ENCODE measurements at regions not wholly inside any gene's neighbourhood (a gene's known extent, or its start where the extent isn't known, plus 50 kb on each side); places are given as distances from the start of the nearest gene placed in this dataset.
"Not testable (repeated sequence)": the region's sequence is repeated elsewhere in the genome, so short reads cannot be mapped to it uniquely, and the experiment has no call there.

GRCh38 chr2:49845671-49846070 lies 691.4 kb upstream of the FSHR start:
- no peaks in the 10 kb centered on the region for H3K27me3 Mint-ChIP-seq (ENCODE audit: low read depth in 3 of 3)
- H3K9me3 Mint-ChIP-seq = peaks cover 0 to 9% (median 3%) of the 10 kb centered on the region in 7 donors
- no peaks in the 10 kb centered on the region for H3K36me3 Mint-ChIP-seq
- Histone ChIP-seq H3K4me3 (replicated peaks in 1 of 3; ENCODE audit: low read depth in 2 of 3, low read length in 3 of 3) (no peak overlapping the region), H4K20me1 (ENCODE audit: insufficient read depth, low read length) (no peaks in the 10 kb centered on the region), H3K27me3 (ENCODE audit: control insufficient read depth in 2 of 2, insufficient read depth in 2 of 2, low read length in 2 of 2) (no peaks in the 10 kb centered on the region), H3K4me1 (ENCODE audit: control insufficient read depth in 1 of 2, insufficient read depth in 2 of 2, low read length in 2 of 2) (no peaks in the 10 kb centered on the region), H3K9me3 (replicated peaks in 1 of 2; ENCODE audit: control insufficient read depth in 1 of 2, insufficient read depth in 1 of 2, low read length in 2 of 2) (peaks cover 0 to 11% of the 10 kb centered on the region in 2 donors), H3K36me3 (replicated peaks in 1 of 2; ENCODE audit: control insufficient read depth in 1 of 2, insufficient read depth in 2 of 2, low read length in 2 of 2) (no peaks in the 10 kb centered on the region), H3K4me2 (replicated peaks; ENCODE audit: extremely low read depth, low read length, poor library complexity, severe bottlenecking) (no peak overlapping the region), H3K27ac (ENCODE audit: low read depth in 1 of 2, low read length in 2 of 2) (no peak overlapping the region), H3K79me2 (ENCODE audit: insufficient read depth, low read length) (no peaks in the 10 kb centered on the region), H3K9ac (ENCODE audit: insufficient read depth, low read length, poor library complexity, severe bottlenecking) (no peak overlapping the region), H2AFZ (ENCODE audit: insufficient read depth, low read depth, low read length, poor library complexity, severe bottlenecking) (no peak overlapping the region)
- no peak overlapping the region for H3K4me3 Mint-ChIP-seq
- DNase-seq = no peak
- intact Hi-C loops (cut with micrococcal nuclease) = no loop called here
- WGBS (ENCODE audit: insufficient coverage) = no CpG with 5 or more reads among the region's 4 CpGs
- no peak for TF ChIP-seq CTCF (IDR thresholded peaks at IDR 0.05)
- H3K27ac Mint-ChIP-seq = no peak overlapping the region
- no peaks in the 10 kb centered on the region for H3K4me1 Mint-ChIP-seq

- intact Hi-C loops (cut with micrococcal nuclease) = no loop called here
- Histone ChIP-seq H3K4me2 (replicated peaks; ENCODE audit: extremely low read depth, low read length, poor library complexity, severe bottlenecking) (no peak overlapping the region), H3K9ac (ENCODE audit: insufficient read depth, low read length, poor library complexity, severe bottlenecking) (no peak overlapping the region), H3K4me1 (ENCODE audit: control insufficient read depth in 1 of 2, insufficient read depth in 2 of 2, low read length in 2 of 2) (no peaks in the 10 kb centered on the region), H3K27ac (ENCODE audit: low read depth in 1 of 2, low read length in 2 of 2) (no peak overlapping the region), H3K4me3 (replicated peaks in 1 of 3; ENCODE audit: low read depth in 2 of 3, low read length in 3 of 3) (no peak overlapping the region), H3K79me2 (ENCODE audit: insufficient read depth, low read length) (no peaks in the 10 kb centered on the region), H3K9me3 (replicated peaks in 1 of 2; ENCODE audit: control insufficient read depth in 1 of 2, insufficient read depth in 1 of 2, low read length in 2 of 2) (peaks cover 0 to 11% of the 10 kb centered on the region in 2 donors), H2AFZ (ENCODE audit: insufficient read depth, low read depth, low read length, poor library complexity, severe bottlenecking) (no peak overlapping the region), H3K27me3 (ENCODE audit: control insufficient read depth in 2 of 2, insufficient read depth in 2 of 2, low read length in 2 of 2) (no peaks in the 10 kb centered on the region), H3K36me3 (replicated peaks in 1 of 2; ENCODE audit: control insufficient read depth in 1 of 2, insufficient read depth in 2 of 2, low read length in 2 of 2) (no peaks in the 10 kb centered on the region), H4K20me1 (ENCODE audit: insufficient read depth, low read length) (no peaks in the 10 kb centered on the region)
- Mint-ChIP-seq H3K27ac (no peak overlapping the region), H3K36me3 (no peaks in the 10 kb centered on the region), H3K27me3 (ENCODE audit: low read depth in 3 of 3) (no peaks in the 10 kb centered on the region), H3K9me3 (peaks cover 0 to 9% (median 2%) of the 10 kb centered on the region in 7 donors), H3K4me1 (no peaks in the 10 kb centered on the region), H3K4me3 (no peak overlapping the region)
- TF ChIP-seq CTCF (IDR thresholded peaks at IDR 0.05) = no peak
- DNase-seq = no peak
These were observed 690.7 kb upstream of the FSHR start for GRCh38 chr2:49845021-49845420.

GRCh38 chr2:49844113-49844512 lies 689.8 kb upstream of the FSHR start:
- intact Hi-C loops (cut with micrococcal nuclease); H3K27me3 Mint-ChIP-seq (ENCODE audit: low read depth in 3 of 3); H3K4me2 ChIP-seq (replicated peaks; ENCODE audit: extremely low read depth, low read length, poor library complexity, severe bottlenecking); H3K79me2 ChIP-seq (ENCODE audit: insufficient read depth, low read length); H3K9ac ChIP-seq (ENCODE audit: insufficient read depth, low read length, poor library complexity, severe bottlenecking); H3K36me3 Mint-ChIP-seq; DNase-seq; H3K27ac Mint-ChIP-seq; H3K4me3 Mint-ChIP-seq; H3K9me3 Mint-ChIP-seq; H3K4me3 ChIP-seq (replicated peaks in 1 of 3; ENCODE audit: low read depth in 2 of 3, low read length in 3 of 3); H2AFZ ChIP-seq (ENCODE audit: insufficient read depth, low read depth, low read length, poor library complexity, severe bottlenecking); H3K4me1 Mint-ChIP-seq; H3K4me1 ChIP-seq (ENCODE audit: control insufficient read depth in 1 of 2, insufficient read depth in 2 of 2, low read length in 2 of 2); H3K27me3 ChIP-seq (ENCODE audit: control insufficient read depth in 2 of 2, insufficient read depth in 2 of 2, low read length in 2 of 2); H3K36me3 ChIP-seq (replicated peaks in 1 of 2; ENCODE audit: control insufficient read depth in 1 of 2, insufficient read depth in 2 of 2, low read length in 2 of 2); H3K27ac ChIP-seq (ENCODE audit: low read depth in 1 of 2, low read length in 2 of 2); H4K20me1 ChIP-seq (ENCODE audit: insufficient read depth, low read length): not testable (repeated sequence)
- WGBS (ENCODE audit: insufficient coverage) = 81% methylated on average over 4 of the region's 6 CpGs
- peaks cover 0 to 11% of the 10 kb centered on the region in 2 donors for H3K9me3 ChIP-seq (replicated peaks in 1 of 2; ENCODE audit: control insufficient read depth in 1 of 2, insufficient read depth in 1 of 2, low read length in 2 of 2)

Measured in CD14-positive monocyte (primary cell).